ENCODE measurements at regions not wholly inside any gene's neighbourhood (a gene's known extent, or its start where the extent isn't known, plus 50 kb on each side); places are given as distances from the start of the nearest gene placed in this dataset.
"Not testable (repeated sequence)": the region's sequence is repeated elsewhere in the genome, so short reads cannot be mapped to it uniquely, and the experiment has no call there.

DNA sequence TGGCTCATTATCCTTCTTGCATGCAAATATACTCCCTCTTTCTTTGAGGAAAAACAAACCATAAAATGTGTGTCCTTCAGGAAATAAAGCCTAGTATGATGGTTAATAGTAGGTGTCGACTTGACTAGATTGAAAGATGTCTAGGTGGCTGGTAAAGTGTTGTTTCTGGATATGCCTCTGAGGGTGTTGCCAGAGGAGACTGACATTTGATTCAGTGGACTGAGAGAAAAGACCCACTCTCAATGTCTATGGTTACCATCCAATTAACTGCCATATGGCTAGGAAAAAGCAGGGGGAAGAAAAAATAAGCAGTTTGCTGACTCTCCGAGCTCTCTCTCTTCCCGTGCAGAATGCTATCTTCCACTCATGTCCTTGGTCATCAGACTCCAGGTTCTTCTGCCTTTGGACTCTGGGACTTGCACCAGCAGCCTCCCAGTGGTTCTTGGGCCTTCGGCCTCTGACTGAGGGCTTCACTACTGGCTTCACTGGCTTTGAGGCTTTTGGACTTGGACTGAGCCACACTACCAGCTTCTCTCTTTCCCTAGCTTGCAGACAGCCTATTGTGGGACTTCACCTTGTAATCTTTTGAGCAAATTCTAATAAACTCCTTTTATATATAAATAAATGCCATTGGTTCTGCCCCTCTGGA, 532.1 kb upstream of the HTR2C start:
- H3K4me3 ChIP-seq, result no peak overlapping the region
- no peaks in the 10 kb centered on the region for H3K9me3 ChIP-seq
- no peak for TF ChIP-seq POLR2A (IDR thresholded peaks at IDR 0.05)
- TF ChIP-seq, protein P1, sequence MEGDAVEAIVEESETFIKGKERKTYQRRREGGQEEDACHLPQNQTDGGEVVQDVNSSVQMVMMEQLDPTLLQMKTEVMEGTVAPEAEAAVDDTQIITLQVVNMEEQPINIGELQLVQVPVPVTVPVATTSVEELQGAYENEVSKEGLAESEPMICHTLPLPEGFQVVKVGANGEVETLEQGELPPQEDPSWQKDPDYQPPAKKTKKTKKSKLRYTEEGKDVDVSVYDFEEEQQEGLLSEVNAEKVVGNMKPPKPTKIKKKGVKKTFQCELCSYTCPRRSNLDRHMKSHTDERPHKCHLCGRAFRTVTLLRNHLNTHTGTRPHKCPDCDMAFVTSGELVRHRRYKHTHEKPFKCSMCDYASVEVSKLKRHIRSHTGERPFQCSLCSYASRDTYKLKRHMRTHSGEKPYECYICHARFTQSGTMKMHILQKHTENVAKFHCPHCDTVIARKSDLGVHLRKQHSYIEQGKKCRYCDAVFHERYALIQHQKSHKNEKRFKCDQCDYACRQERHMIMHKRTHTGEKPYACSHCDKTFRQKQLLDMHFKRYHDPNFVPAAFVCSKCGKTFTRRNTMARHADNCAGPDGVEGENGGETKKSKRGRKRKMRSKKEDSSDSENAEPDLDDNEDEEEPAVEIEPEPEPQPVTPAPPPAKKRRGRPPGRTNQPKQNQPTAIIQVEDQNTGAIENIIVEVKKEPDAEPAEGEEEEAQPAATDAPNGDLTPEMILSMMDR (IDR thresholded peaks at IDR 0.05), result no peak
- no peaks in the 10 kb centered on the region for H3K36me3 ChIP-seq
- no peak overlapping the region for H3K27ac ChIP-seq
- 69 to 74% methylated on average over 4 of the region's 4 CpGs for WGBS, 2 donors
- H3K27me3 ChIP-seq, result no peaks in the 10 kb centered on the region
- H3K4me1 ChIP-seq, result no peaks in the 10 kb centered on the region
- intact Hi-C loops (cut with DNase I), result no loop called here
- no peak for DNase-seq

DNA sequence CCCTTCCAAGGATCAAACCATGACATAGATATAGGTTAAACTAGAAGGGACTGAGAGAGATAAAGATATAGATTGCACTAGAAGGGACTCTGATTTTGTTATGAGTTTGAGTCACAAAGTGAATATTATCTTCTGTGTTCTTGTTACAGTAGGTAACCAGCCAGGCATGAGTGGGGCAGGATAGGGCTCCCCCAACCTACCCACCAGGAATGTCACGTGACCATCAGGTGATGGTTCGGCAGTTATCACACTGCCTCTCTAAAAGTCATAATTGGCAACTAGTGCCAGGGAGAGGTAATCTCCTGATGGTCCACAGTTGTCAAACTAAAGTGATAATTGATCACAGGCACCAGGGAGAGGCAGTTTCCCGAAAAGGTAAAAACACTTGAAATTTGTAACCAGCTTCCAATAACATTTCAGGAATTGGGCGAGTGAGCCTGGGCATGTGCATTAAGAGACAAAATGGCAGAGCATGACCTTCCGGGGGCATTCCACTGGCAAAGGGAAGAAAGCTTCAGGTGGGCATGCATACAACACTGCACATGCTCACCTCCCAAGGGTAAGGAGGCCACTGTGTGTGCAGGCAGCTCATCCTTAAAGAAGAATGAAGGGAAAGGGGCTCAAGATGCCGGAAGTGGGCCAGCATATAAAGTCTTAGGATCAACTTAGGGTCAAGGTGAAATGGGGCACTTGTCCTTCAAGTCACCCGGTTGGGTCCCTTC, 533.6 kb upstream of the HTR2C start:
- H3K27ac ChIP-seq, result no peak overlapping the region
- H3K9me3 ChIP-seq, result no peaks in the 10 kb centered on the region
- intact Hi-C loops (cut with DNase I), result no loop called here
- H3K4me1 ChIP-seq, result no peaks in the 10 kb centered on the region
- no peak overlapping the region for H3K4me3 ChIP-seq
- no peaks in the 10 kb centered on the region for H3K27me3 ChIP-seq
- no peak for DNase-seq
- TF ChIP-seq POLR2A (IDR thresholded peaks at IDR 0.05), result no peak
- TF ChIP-seq, protein P1 (IDR thresholded peaks at IDR 0.05), result no peak
- H3K36me3 ChIP-seq, result no peaks in the 10 kb centered on the region
- 85 to 92% methylated on average over 7 of the region's 7 CpGs for WGBS, 2 donors

DNA sequence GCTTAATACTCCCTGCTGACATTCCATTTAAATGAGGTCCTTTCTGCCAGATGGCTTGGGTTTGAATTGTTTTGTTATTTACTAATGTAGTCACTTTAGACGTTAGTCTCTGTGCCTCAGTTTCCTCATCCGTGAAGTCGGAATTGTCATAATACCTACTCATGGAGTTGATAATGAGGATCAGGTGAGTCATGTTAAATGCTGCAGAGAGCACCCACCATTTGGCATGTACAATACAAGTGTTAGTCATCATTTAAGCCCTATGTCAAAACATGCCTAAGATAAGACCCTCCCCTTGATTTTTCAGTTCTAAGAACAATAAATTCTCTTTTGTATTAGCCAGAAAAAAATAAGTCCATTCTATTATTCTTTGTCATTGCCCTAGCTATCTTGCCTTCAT, 534.8 kb upstream of the HTR2C start:
- DNase-seq, result no peak
- H3K4me1 ChIP-seq, result no peaks in the 10 kb centered on the region
- no peaks in the 10 kb centered on the region for H3K36me3 ChIP-seq
- H3K9me3 ChIP-seq, result no peaks in the 10 kb centered on the region
- TF ChIP-seq, protein P1 (IDR thresholded peaks at IDR 0.05), result no peak
- no peak for TF ChIP-seq POLR2A (IDR thresholded peaks at IDR 0.05)
- H3K27me3 ChIP-seq, result no peaks in the 10 kb centered on the region
- no peak overlapping the region for H3K4me3 ChIP-seq
- intact Hi-C loops (cut with DNase I), result no loop called here
- WGBS, 2 donors, result 56 to 60% methylated on average over 3 of the region's 3 CpGs
- no peak overlapping the region for H3K27ac ChIP-seq

DNA sequence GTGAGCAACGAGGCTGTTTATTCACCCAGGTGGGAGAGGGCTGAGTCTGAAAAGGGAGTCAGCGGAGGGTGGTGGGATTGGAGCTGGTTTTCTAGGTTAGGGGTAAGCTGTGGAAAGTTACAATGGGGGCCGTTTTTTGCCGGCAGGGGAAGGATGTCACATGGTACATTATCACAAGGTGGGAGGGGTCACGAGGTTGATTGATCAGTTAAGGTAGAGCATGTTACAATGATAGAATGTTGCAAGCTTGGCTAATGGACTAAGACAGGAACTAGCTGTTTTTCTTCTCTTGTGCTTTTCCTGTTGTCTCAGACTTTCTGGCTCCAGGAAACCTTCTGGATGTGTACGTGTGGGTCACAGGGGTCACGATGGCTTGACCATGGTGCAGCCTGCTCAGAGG, 536.3 kb upstream of the HTR2C start:
- H3K4me1 ChIP-seq, result no peaks in the 10 kb centered on the region
- intact Hi-C loops (cut with DNase I), result no loop called here
- H3K27me3 ChIP-seq, result no peaks in the 10 kb centered on the region
- WGBS, 2 donors, result 63 to 80% methylated on average over 1 to 7 of the region's 7 CpGs
- H3K9me3 ChIP-seq, result no peaks in the 10 kb centered on the region
- no peaks in the 10 kb centered on the region for H3K36me3 ChIP-seq
- no peak for DNase-seq
- no peak overlapping the region for H3K27ac ChIP-seq
- no peak overlapping the region for H3K4me3 ChIP-seq
- TF ChIP-seq POLR2A (IDR thresholded peaks at IDR 0.05), result no peak
- TF ChIP-seq, protein P1 (IDR thresholded peaks at IDR 0.05), result no peak

DNA sequence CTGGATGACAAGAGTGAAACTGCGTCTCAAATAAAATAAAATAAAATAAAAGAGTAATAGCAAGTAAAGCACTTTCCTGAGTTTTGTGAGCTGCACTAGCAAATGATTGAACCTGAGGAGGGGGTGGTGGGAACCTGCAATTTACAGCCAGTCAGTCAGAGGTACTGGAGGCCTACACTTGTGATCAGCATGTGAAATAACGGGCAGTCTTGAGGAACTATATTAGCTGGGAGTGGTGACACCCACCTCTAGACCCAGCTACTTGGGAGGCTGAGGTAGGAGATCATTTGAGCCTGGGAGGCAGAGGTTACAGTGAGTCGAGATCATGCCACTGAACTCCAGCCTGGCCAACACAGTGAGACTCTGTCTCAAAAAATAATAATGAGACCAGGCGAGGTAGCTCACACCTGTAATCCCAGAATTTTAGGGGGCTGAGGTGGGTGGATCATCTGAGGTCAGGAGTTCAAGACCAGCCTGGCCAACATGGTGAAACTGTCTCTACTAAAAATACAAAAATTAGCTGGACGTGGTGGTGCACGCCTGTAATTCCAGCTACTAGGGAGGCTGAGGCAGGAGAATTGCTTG, 537.1 kb upstream of the HTR2C start:
- no peaks in the 10 kb centered on the region for H3K9me3 ChIP-seq

DNA sequence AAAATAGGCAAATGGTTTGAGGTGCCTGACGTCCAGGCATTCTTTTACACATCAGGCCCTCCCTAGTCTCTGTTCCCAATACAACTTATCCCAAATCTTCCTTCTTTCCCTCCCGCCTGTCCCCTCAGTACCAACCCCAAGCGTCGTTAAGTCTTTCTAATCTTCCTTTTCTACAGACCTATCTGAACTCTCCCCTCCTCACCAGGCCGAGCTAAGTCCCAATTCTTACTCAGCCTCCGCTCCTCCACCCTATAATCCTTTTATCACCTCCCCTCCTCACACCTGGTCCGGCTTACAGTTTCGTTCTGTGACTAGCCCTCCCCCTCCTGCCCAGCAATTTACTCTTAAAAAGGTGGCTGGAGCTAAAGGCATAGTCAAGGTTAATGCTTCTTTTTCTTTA, 542.4 kb upstream of the HTR2C start:
- H3K36me3 ChIP-seq; H3K4me1 ChIP-seq; H3K27ac ChIP-seq; H3K4me3 ChIP-seq; intact Hi-C loops (cut with DNase I); H3K9me3 ChIP-seq; DNase-seq; H3K27me3 ChIP-seq: not testable (repeated sequence)
- 62 to 83% methylated on average over 8 of the region's 8 CpGs for WGBS, 2 donors

More for the DNA sequence above, 537.1 kb upstream of the HTR2C start:
- no peak for DNase-seq
- 69 to 76% methylated on average over 5 to 6 of the region's 6 CpGs for WGBS, 2 donors
- no peak overlapping the region for H3K27ac ChIP-seq
- TF ChIP-seq, protein P1 (IDR thresholded peaks at IDR 0.05), result no peak
- TF ChIP-seq POLR2A (IDR thresholded peaks at IDR 0.05), result no peak
- H3K36me3 ChIP-seq, result no peaks in the 10 kb centered on the region
- no peaks in the 10 kb centered on the region for H3K27me3 ChIP-seq
- no peak overlapping the region for H3K4me3 ChIP-seq
- no peaks in the 10 kb centered on the region for H3K4me1 ChIP-seq
- intact Hi-C loops (cut with DNase I), result no loop called here

DNA sequence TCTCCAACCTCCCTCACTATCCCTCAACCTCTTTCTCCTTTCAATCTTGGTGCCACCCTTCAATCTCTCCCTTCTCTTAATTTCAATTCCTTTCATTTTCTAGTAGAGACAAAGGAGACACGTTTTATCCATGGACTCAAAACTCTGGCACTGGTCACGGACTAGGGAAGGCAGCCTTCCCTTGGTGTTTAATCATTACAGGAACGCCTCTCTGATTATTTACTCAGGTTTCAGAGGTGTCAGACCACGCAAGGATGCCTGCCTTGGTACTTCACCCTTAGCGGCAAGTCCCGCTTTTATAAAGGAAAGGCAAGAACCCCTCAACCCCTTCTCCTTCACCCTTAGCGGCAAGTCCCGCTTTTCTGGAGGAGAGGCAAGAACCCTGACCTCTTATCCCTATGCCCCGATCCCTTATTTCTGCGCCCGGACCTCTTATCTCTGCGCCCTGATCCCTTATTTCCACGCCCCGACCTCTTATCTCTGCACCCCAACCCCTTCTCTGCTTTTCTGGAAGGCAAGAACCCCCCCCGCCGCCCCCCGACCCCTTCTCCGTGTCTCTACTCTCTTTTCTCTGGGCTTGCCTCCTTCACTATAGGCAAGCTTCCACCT, 543.1 kb upstream of the HTR2C start:
- H3K27me3 ChIP-seq; H3K27ac ChIP-seq; DNase-seq; H3K9me3 ChIP-seq; H3K4me3 ChIP-seq; H3K4me1 ChIP-seq; intact Hi-C loops (cut with DNase I); H3K36me3 ChIP-seq: not testable (repeated sequence)
- WGBS, 2 donors, result 66 to 71% methylated on average over 13 to 14 of the region's 18 CpGs

All from esophagus squamous epithelium (tissue), 5 donors.